22Rv1 (cell line): ENCODE measurements at regions not wholly inside any gene's neighbourhood (a gene's known extent, or its start where the extent isn't known, plus 50 kb on each side); places are given as distances from the start of the nearest gene placed in this dataset.

ENCODE experiments used
- CTCF ChIP-seq: fragments of 450-650 bp; IDR thresholded peaks from 2 replicates; pipeline ENCODE4 v1.5.1; 2017; ENCODE audit warnings: mild to moderate bottlenecking
- ZFX ChIP-seq: fragments of 450-650 bp; IDR thresholded peaks from 2 replicates; pipeline ENCODE4 v1.6.1; 2017; ENCODE audit warnings: antibody characterized with exemption, borderline replicate concordance

DNA sequence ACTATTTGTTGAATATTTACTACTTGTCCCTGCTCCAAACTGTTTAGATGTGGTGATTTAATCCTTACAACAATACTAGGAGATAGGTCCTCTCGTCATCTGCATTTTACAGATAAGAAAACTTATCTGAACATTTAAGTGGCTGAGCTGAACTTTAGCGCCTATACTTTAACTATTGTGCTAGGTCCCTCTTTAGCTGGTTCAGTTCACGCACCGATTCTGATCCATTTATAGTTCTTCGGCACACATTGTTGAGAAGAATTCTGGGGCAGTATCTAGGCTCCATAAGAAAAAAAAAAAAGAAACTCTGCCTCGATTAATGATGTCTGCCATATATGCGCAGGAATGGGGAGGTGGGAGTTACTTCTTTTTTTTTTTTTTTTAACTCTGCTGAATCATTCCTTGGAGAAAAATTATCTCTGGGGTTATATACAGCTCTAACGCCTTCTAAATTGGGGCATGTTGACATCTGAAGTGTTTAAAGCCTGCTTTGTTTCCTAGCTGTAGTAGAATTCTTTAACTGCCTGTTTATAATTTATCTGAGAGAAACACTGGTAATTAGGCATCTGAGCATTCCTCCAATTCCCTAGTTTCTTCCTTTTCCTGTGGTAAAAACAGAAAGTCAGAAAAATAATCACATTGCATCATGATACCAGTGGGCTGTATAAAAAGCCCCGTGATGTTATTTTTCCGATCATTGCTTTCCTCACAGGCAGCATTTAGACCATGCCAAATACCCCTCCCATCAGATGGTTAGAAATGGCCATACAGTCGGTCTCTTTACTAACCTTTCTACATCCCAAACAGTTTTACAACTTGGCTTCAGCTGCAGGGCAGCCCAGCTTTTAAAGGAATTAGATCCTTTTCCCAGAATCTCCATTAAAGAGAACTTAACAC lies 98.5 kb upstream of the KDM7A start:
- TF ChIP-seq CTCF (no peak), ZFX (no peak)
